Type B pancreatic cell (in vitro differentiated cells): ENCODE measurements at regions not wholly inside any gene's neighbourhood (a gene's known extent, or its start where the extent isn't known, plus 50 kb on each side); places are given as distances from the start of the nearest gene placed in this dataset.

Source experiments
- DNase-seq: peaks from one replicate; pipeline ENCODE4 v3.0.0; 2021; ENCODE audit warnings: mixed read lengths; ENCODE audit not compliant: unreplicated experiment; ENCODE audit errors: extremely low spot score
- H3K27ac Mint-ChIP-seq: 2 replicates; pipeline ENCODE4 v1.8.0; 2021; ENCODE audit warnings: mild to moderate bottlenecking, mixed read lengths
- H3K27me3 Mint-ChIP-seq: 2 replicates; pipeline ENCODE4 v1.8.0; 2021; ENCODE audit warnings: mixed read lengths
- H3K36me3 Mint-ChIP-seq: 2 replicates; pipeline ENCODE4 v1.8.0; 2021; ENCODE audit warnings: mixed read lengths
- H3K4me1 Mint-ChIP-seq: one replicate; pipeline ENCODE4 v1.8.0; 2021; ENCODE audit warnings: mixed read lengths; ENCODE audit not compliant: unreplicated experiment
- H3K4me3 Mint-ChIP-seq: 2 replicates; pipeline ENCODE4 v1.8.0; 2021; ENCODE audit warnings: mild to moderate bottlenecking, mixed read lengths
- H3K9me3 Mint-ChIP-seq: 2 replicates; pipeline ENCODE4 v1.8.0; 2021; ENCODE audit warnings: mixed read lengths
- CTCF ChIP-seq: fragments of 200-600 bp; sonication (generic); conservative IDR thresholded peaks from 2 replicates; pipeline ENCODE4 v1.5.0; 2021; ENCODE audit warnings: antibody characterized with exemption, mild to moderate bottlenecking

GRCh38 chr15:88980498-88980897, 67.3 kb upstream of the MFGE8 start:
- DNase-seq, result no peak
- Mint-ChIP-seq H3K4me1 (peaks cover 4% of the 10 kb centered on the region), H3K9me3 (no peaks in the 10 kb centered on the region), H3K36me3 (no peaks in the 10 kb centered on the region), H3K27me3 (no peaks in the 10 kb centered on the region), H3K27ac (no peak overlapping the region), H3K4me3 (no peak overlapping the region)
- TF ChIP-seq CTCF, result no peak

- Mint-ChIP-seq H3K4me1 (peaks cover 4% of the 10 kb centered on the region), H3K27ac (no peak overlapping the region), H3K4me3 (no peak overlapping the region), H3K9me3 (no peaks in the 10 kb centered on the region), H3K36me3 (no peaks in the 10 kb centered on the region), H3K27me3 (no peaks in the 10 kb centered on the region)
- no peak for DNase-seq
- no peak for TF ChIP-seq CTCF
Measured at GRCh38 chr15:88981244-88982215, 68.4 kb upstream of the MFGE8 start.

- H3K4me3 Mint-ChIP-seq, result no peak overlapping the region
- DNase-seq, result no peak
- no peaks in the 10 kb centered on the region for H3K36me3 Mint-ChIP-seq
- no peak overlapping the region for H3K27ac Mint-ChIP-seq
- H3K27me3 Mint-ChIP-seq, result no peaks in the 10 kb centered on the region
- no peaks in the 10 kb centered on the region for H3K9me3 Mint-ChIP-seq
- TF ChIP-seq CTCF, result no peak
- H3K4me1 Mint-ChIP-seq, result peaks cover 7% of the 10 kb centered on the region
Measured at GRCh38 chr15:88982304-88982945, 69.2 kb upstream of the MFGE8 start.

GRCh38 chr15:88982946-88983342, 69.8 kb upstream of the MFGE8 start:
- no peak overlapping the region for H3K27ac Mint-ChIP-seq
- H3K9me3 Mint-ChIP-seq, result no peaks in the 10 kb centered on the region
- H3K4me3 Mint-ChIP-seq, result no peak overlapping the region
- peaks cover 12% of the 10 kb centered on the region for H3K4me1 Mint-ChIP-seq
- H3K27me3 Mint-ChIP-seq, result peaks cover 3% of the 10 kb centered on the region
- no peak for DNase-seq
- no peak for TF ChIP-seq CTCF
- H3K36me3 Mint-ChIP-seq, result no peaks in the 10 kb centered on the region

- Mint-ChIP-seq H3K27me3 (peaks cover 3% of the 10 kb centered on the region), H3K9me3 (no peaks in the 10 kb centered on the region), H3K36me3 (no peaks in the 10 kb centered on the region), H3K4me1 (peaks cover 18% of the 10 kb centered on the region), H3K4me3 (no peak overlapping the region), H3K27ac (no peak overlapping the region)
- TF ChIP-seq CTCF, result no peak
- DNase-seq, result no peak
Measured at GRCh38 chr15:88983861-88984429, 70.8 kb upstream of the MFGE8 start.
